GM23338 (cell line): ENCODE measurements at regions not wholly inside any gene's neighbourhood (a gene's known extent, or its start where the extent isn't known, plus 50 kb on each side); places are given as distances from the start of the nearest gene placed in this dataset.

Source experiments
- ATAC-seq: fragments of 200-7000 bp; cut with Tn5 transposase; 3 replicates; pipeline ENCODE4 v1.9.1; 2020
- DNase-seq: peaks from one replicate; pipeline ENCODE4 v3.0.0-alpha.2; 2015; ENCODE audit warnings: low spot score
- H2AFZ ChIP-seq: fragments of 200-600 bp; sonication (generic); 2 replicates; pipeline ENCODE4 v1.8.0; 2016; ENCODE audit warnings: antibody characterized with exemption, mild to moderate bottlenecking, moderate library complexity
- H3F3A ChIP-seq: fragments of 200-600 bp; sonication (generic); replicated peaks from 2 replicates; pipeline ENCODE4 v1.8.0; 2017; ENCODE audit warnings: antibody characterized with exemption, mixed run types, low read depth
- H3K27ac ChIP-seq: fragments of 200-600 bp; sonication (generic); 2 replicates; pipeline ENCODE4 v1.6.1; 2016; ENCODE audit warnings: low read depth
- H3K27me3 ChIP-seq: fragments of 200-600 bp; sonication (generic); 2 replicates; pipeline ENCODE4 v1.8.0; 2016; ENCODE audit warnings: mild to moderate bottlenecking, mixed run types, moderate library complexity; ENCODE audit not compliant: insufficient read depth
- H3K36me3 ChIP-seq: fragments of 200-600 bp; sonication (generic); 2 replicates; pipeline ENCODE4 v1.8.0; 2016; ENCODE audit warnings: mild to moderate bottlenecking; ENCODE audit not compliant: insufficient read depth
- H3K4me1 ChIP-seq: fragments of 200-600 bp; sonication (generic); 2 replicates; pipeline ENCODE4 v1.8.0; 2016; ENCODE audit warnings: mild to moderate bottlenecking, moderate library complexity; ENCODE audit not compliant: insufficient read depth
- H3K4me2 ChIP-seq: fragments of 200-600 bp; sonication (generic); 2 replicates; pipeline ENCODE4 v1.7.1; 2017; ENCODE audit warnings: mixed run types
- H3K4me3 ChIP-seq: fragments of 200-600 bp; sonication (generic); 2 replicates; pipeline ENCODE4 v1.6.1; 2016; ENCODE audit warnings: mixed run types
- H3K79me2 ChIP-seq: fragments of 200-600 bp; sonication (generic); replicated peaks from 2 replicates; pipeline ENCODE4 v1.8.0; 2017; ENCODE audit warnings: mild to moderate bottlenecking; ENCODE audit not compliant: insufficient read depth
- H3K9me2 ChIP-seq: fragments of 200-600 bp; sonication (generic); 2 replicates; pipeline ENCODE4 v1.8.0; 2017; ENCODE audit not compliant: insufficient read depth
- H4K20me1 ChIP-seq: fragments of 200-600 bp; sonication (generic); replicated peaks from 2 replicates; pipeline ENCODE4 v1.8.0; 2017; ENCODE audit warnings: mild to moderate bottlenecking; ENCODE audit not compliant: insufficient read depth
- H3K27ac Mint-ChIP-seq: 2 replicates; pipeline ENCODE4 v1.8.0; 2020; ENCODE audit warnings: inconsistent platforms, mild to moderate bottlenecking, moderate library complexity, mixed read lengths
- H3K27me3 Mint-ChIP-seq: 3 replicates; pipeline ENCODE4 v1.8.0; 2022; ENCODE audit warnings: low read depth, mild to moderate bottlenecking, moderate library complexity, mixed read lengths, inconsistent platforms; ENCODE audit not compliant: insufficient read depth, poor library complexity
- H3K36me3 Mint-ChIP-seq: 3 replicates; pipeline ENCODE4 v1.8.0; 2021; ENCODE audit warnings: low read depth, mild to moderate bottlenecking, inconsistent platforms, moderate library complexity, mixed read lengths
- H3K4me1 Mint-ChIP-seq: 3 replicates; pipeline ENCODE4 v1.8.0; 2020; ENCODE audit warnings: mild to moderate bottlenecking, inconsistent platforms, mixed read lengths
- H3K4me3 Mint-ChIP-seq: 3 replicates; pipeline ENCODE4 v1.8.0; 2021; ENCODE audit warnings: moderate library complexity, mild to moderate bottlenecking, inconsistent platforms, mixed read lengths
- H3K9me3 Mint-ChIP-seq: 3 replicates; pipeline ENCODE4 v1.8.0; 2020; ENCODE audit warnings: moderate library complexity, mild to moderate bottlenecking, inconsistent platforms, mixed read lengths
- CREB1 ChIP-seq: fragments of 250-450 bp; sonication (Bioruptor Pico); IDR thresholded peaks from 2 replicates; pipeline ENCODE4 v1.5.0; 2020; ENCODE audit warnings: low read depth, mild to moderate bottlenecking, moderate library complexity
- CTCF ChIP-seq, 2 experiments: fragments of 200-600 bp in 1 of 2; sonication (generic) in 1 of 2; conservative IDR thresholded peaks; 2 replicates each; pipeline versions ENCODE4 v1.5.1 to v1.6.1; 2016 to 2017; ENCODE audit warnings: antibody characterized with exemption in 2 of 2, low read depth in 2 of 2, mild to moderate bottlenecking in 2 of 2, moderate library complexity in 1 of 2
- ETS1 ChIP-seq: IDR thresholded peaks from 2 replicates; pipeline ENCODE4 v1.6.1; 2016; ENCODE audit warnings: antibody characterized with exemption
- EZH2 ChIP-seq: fragments of 200-600 bp; sonication (generic); IDR thresholded peaks from one replicate; pipeline ENCODE4 v1.8.0; 2017; ENCODE audit warnings: antibody characterized with exemption, mild to moderate bottlenecking, low read depth; ENCODE audit not compliant: unreplicated experiment
- EZH2phosphoT487 ChIP-seq: fragments of 200-600 bp; sonication (generic); IDR thresholded peaks from one replicate; pipeline ENCODE4 v1.8.1; 2018; ENCODE audit warnings: antibody characterized with exemption; ENCODE audit not compliant: unreplicated experiment
- JUNB ChIP-seq: IDR thresholded peaks from one replicate; pipeline ENCODE4 v1.6.1; 2016; ENCODE audit warnings: antibody characterized with exemption; ENCODE audit not compliant: unreplicated experiment
- NANOG ChIP-seq: IDR thresholded peaks from 2 replicates; pipeline ENCODE4 v1.6.1; 2016; ENCODE audit warnings: antibody characterized with exemption, borderline replicate concordance
- POLR2AphosphoS5 ChIP-seq: IDR thresholded peaks from 2 replicates; pipeline ENCODE4 v1.6.1; 2016; ENCODE audit warnings: antibody characterized with exemption, low read depth
- REST ChIP-seq: IDR thresholded peaks from one replicate; pipeline ENCODE4 v1.6.1; 2018; ENCODE audit warnings: antibody characterized with exemption; ENCODE audit not compliant: unreplicated experiment
- STAT1 ChIP-seq: IDR thresholded peaks from one replicate; pipeline ENCODE4 v1.6.1; 2016; ENCODE audit warnings: antibody characterized with exemption; ENCODE audit not compliant: unreplicated experiment
- ZNF114 ChIP-seq: fragments of 250-450 bp; sonication (Bioruptor Pico); IDR thresholded peaks from 2 replicates; pipeline ENCODE4 v1.5.0; 2020; ENCODE audit warnings: mild to moderate bottlenecking, moderate library complexity
- ZNF331 ChIP-seq: fragments of 250-450 bp; sonication (Bioruptor Pico); IDR thresholded peaks from 2 replicates; pipeline ENCODE4 v1.5.0; 2020; ENCODE audit warnings: low read depth, mild to moderate bottlenecking, moderate library complexity

GRCh38 chr10:33721509-33721908, 387.0 kb upstream of the NRP1 start:
- Histone ChIP-seq H3K4me3 (no peak overlapping the region), H3F3A (no peaks in the 10 kb centered on the region), H3K4me1 (peaks cover 18% of the 10 kb centered on the region), H2AFZ (peak overlapping the region; percentile 4; the same call in 1 of the 2 replicates), H3K9me2 (0 out of 2 replicates have a peak, but pooled peaks cover 8% of the 10 kb centered on the region), H3K79me2 (no peaks in the 10 kb centered on the region), H3K4me2 (0 out of 2 replicates have a peak overlapping the region, but pooled peaks have one; percentile 7), H3K27me3 (no peaks in the 10 kb centered on the region), H4K20me1 (no peaks in the 10 kb centered on the region), H3K36me3 (no peaks in the 10 kb centered on the region), H3K27ac (peak overlapping the region; percentile 12; the same call in 1 of the 2 replicates)
- Mint-ChIP-seq H3K27ac (no peak overlapping the region), H3K4me1 (peaks cover 12% of the 10 kb centered on the region), H3K4me3 (no peak overlapping the region), H3K36me3 (peaks cover 7% of the 10 kb centered on the region; the same call in 1 of the 3 replicates), H3K27me3 (peaks cover 4% of the 10 kb centered on the region), H3K9me3 (no peaks in the 10 kb centered on the region; the same call in 1 of the 3 replicates)
- TF ChIP-seq POLR2AphosphoS5, result no peak
- TF ChIP-seq JUNB, result no peak
- no peak for TF ChIP-seq ZNF114 (CRISPR knock-in tag)
- no peak for TF ChIP-seq CREB1
- no peak for TF ChIP-seq ZNF331 (CRISPR knock-in tag)
- no peak for TF ChIP-seq ETS1
- no peak for TF ChIP-seq NANOG
- no peak for DNase-seq
- no peak for ATAC-seq

DNA sequence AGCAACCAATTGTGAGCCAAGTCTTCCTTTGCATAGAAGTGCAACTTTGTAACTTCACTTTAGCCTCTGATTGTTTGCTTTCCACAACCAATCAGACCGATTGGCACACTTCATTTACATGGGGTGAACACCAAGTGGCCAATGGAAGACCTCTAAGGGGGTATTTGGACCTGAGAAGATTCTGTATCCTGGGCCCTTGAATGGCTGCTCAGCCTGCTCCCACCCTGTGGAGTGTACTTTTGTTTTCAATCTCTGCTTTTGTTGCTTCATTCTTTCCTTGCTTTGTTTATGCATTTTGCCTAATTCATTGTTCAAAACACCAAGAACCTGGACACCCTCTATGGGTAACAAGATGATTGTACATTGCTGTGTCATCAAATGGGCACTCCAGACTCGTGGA, 385.7 kb upstream of the NRP1 start:
- H3K4me2 ChIP-seq, result no peak overlapping the region
- Mint-ChIP-seq H3K27me3 (peaks cover 4% of the 10 kb centered on the region), H3K4me3 (no peak overlapping the region), H3K36me3 (peaks cover 7% of the 10 kb centered on the region; the same call in 1 of the 3 replicates), H3K4me1 (peaks cover 12% of the 10 kb centered on the region), H3K9me3 (no peaks in the 10 kb centered on the region; the same call in 1 of the 3 replicates), H3K27ac (no peak overlapping the region)
- H3K36me3 ChIP-seq, result no peaks in the 10 kb centered on the region
- H3K9me2 ChIP-seq, result 0 out of 2 replicates have a peak, but pooled peaks cover 8% of the 10 kb centered on the region
- no peaks in the 10 kb centered on the region for H3F3A ChIP-seq
- ATAC-seq (no peak), DNase-seq (no peak)
- H3K79me2 ChIP-seq, result no peaks in the 10 kb centered on the region
- peaks cover 18% of the 10 kb centered on the region for H3K4me1 ChIP-seq
- H3K27me3 ChIP-seq, result no peaks in the 10 kb centered on the region
- no peak overlapping the region for H3K4me3 ChIP-seq
- no peak overlapping the region for H2AFZ ChIP-seq
- no peaks in the 10 kb centered on the region for H4K20me1 ChIP-seq
- H3K27ac ChIP-seq, result no peak overlapping the region
- TF ChIP-seq REST (no peak), EZH2phosphoT487 (no peak), ZNF114 (CRISPR knock-in tag) (no peak), ZNF331 (CRISPR knock-in tag) (no peak), ETS1 (no peak), NANOG (no peak), POLR2AphosphoS5 (no peak), CTCF (conservative IDR thresholded peaks at IDR 0.05; ENCODE audit: low read depth in 2 of 2) (no peak), STAT1 (no peak), CREB1 (no peak), EZH2 (no peak), JUNB (no peak)
